VCaP (cell line): ENCODE measurements at regions not wholly inside any gene's neighbourhood (a gene's known extent, or its start where the extent isn't known, plus 50 kb on each side); places are given as distances from the start of the nearest gene placed in this dataset.
"Not testable (repeated sequence)": the region's sequence is repeated elsewhere in the genome, so short reads cannot be mapped to it uniquely, and the experiment has no call there.

Experiments
- H3K27ac ChIP-seq: fragments of 450-650 bp; 2 replicates; pipeline ENCODE4 v1.5.1; 2017
- CTCF ChIP-seq: fragments of 450-650 bp; conservative IDR thresholded peaks from 2 replicates; pipeline ENCODE4 v1.5.1; 2017; ENCODE audit warnings: mild to moderate bottlenecking, moderate library complexity

GRCh38 chr15:22253676-22254408, 173.5 kb downstream of the OR4M2 start:
- no peak for TF ChIP-seq CTCF
- H3K27ac ChIP-seq: no peak overlapping the region

- H3K27ac ChIP-seq: not testable (repeated sequence)
Observed at GRCh38 chr15:22254409-22255045, 174.2 kb downstream of the OR4M2 start.

GRCh38 chr15:22255606-22256005, 175.3 kb downstream of the OR4M2 start:
- not testable (repeated sequence) for H3K27ac ChIP-seq

GRCh38 chr15:22256389-22257046, 176.2 kb downstream of the OR4M2 start:
- H3K27ac ChIP-seq: not testable (repeated sequence)

- H3K27ac ChIP-seq: no peak overlapping the region
- TF ChIP-seq CTCF: no peak
Observed at GRCh38 chr15:22257047-22258008, 177.0 kb downstream of the OR4M2 start.

- H3K27ac ChIP-seq: no peak overlapping the region
- TF ChIP-seq CTCF: no peak
Observed at GRCh38 chr15:22258009-22258397, 177.7 kb downstream of the OR4M2 start.

- no peak overlapping the region for H3K27ac ChIP-seq
- no peak for TF ChIP-seq CTCF
Observed at GRCh38 chr15:22258398-22259150, 178.2 kb downstream of the OR4M2 start.

- H3K27ac ChIP-seq: not testable (repeated sequence)
Observed at GRCh38 chr15:22259151-22259750, 178.9 kb downstream of the OR4M2 start.
